ENCODE measurements at regions not wholly inside any gene's neighbourhood (a gene's known extent, or its start where the extent isn't known, plus 50 kb on each side); places are given as distances from the start of the nearest gene placed in this dataset.

DNA sequence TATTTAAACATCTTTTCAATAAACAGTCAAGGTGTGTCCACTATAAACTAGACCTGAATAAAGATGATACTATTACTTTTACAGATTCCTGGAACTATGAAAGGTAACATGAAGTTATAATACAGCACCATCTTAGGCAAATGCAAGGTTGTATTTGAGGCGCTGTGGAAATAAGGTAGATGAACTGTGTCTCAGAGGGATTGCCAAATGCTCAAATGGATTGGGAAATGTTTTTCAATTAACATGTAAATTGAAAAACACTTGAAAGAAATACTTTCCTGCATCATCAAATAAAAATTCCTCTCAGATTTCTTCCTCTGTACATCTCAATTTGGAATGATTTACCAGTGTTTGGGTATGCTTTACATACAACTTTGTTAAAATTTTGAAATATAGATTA, 139.4 kb downstream of the DKK1 start:
- Mint-ChIP-seq H3K27me3 (no peaks in the 10 kb centered on the region), H3K27ac (no peak overlapping the region), H3K9me3 (no peaks in the 10 kb centered on the region), H3K4me1 (no peaks in the 10 kb centered on the region), H3K36me3 (no peaks in the 10 kb centered on the region), H3K4me3 (no peak overlapping the region)
- DNase-seq: no peak

DNA sequence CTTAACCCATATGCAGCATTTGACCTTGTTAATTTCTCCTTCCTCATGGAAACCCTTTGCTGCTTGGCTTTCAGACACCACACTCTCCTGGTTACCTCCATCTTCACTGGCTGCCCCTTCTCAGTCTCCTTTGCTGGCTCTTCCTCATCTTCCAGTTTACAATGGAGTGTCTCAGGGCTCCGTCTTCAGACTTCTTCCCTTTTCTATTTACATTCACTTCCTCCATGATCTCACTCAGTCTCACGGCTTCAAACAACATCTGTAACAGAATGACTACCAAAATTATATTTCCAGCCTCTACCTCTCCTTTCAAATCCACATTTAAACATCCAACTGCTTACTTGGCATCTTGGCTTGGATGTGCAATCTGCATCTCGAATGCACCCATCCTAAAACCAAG, 140.4 kb downstream of the DKK1 start:
- Mint-ChIP-seq H3K9me3 (no peaks in the 10 kb centered on the region), H3K4me1 (no peaks in the 10 kb centered on the region), H3K27ac (no peak overlapping the region), H3K27me3 (no peaks in the 10 kb centered on the region), H3K4me3 (no peak overlapping the region), H3K36me3 (no peaks in the 10 kb centered on the region)
- DNase-seq: no peak

- no peaks in the 10 kb centered on the region for H3K4me1 Mint-ChIP-seq
Observed at GRCh38 chr10:52455098-52455497, 141.0 kb downstream of the DKK1 start.

DNA sequence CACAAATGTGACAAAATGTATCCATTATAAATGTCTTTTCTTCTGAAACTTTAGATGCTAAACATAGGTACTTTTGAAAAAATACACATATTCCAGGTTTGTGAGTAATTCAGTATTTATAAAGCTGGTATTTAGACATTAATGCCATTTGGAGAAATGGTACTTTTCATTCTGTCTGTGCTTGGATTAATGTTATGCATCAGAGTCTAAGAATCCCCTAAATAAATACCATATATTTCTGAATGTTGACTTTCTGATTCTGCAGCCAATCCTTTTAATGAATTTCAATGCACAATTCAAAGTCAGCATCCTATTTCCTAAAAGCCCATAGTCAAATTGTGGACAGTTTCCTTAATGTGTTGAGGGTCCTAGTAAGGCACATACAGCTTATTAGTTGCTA, 145.0 kb downstream of the DKK1 start:
- H3K9me3 Mint-ChIP-seq: no peaks in the 10 kb centered on the region
- no peak overlapping the region for H3K27ac Mint-ChIP-seq
- DNase-seq: no peak
- no peaks in the 10 kb centered on the region for H3K36me3 Mint-ChIP-seq
- no peaks in the 10 kb centered on the region for H3K4me1 Mint-ChIP-seq
- H3K27me3 Mint-ChIP-seq: no peaks in the 10 kb centered on the region
- no peak overlapping the region for H3K4me3 Mint-ChIP-seq

More at GRCh38 chr10:52455098-52455497, 141.0 kb downstream of the DKK1 start:
- no peak overlapping the region for H3K27ac Mint-ChIP-seq
- no peaks in the 10 kb centered on the region for H3K36me3 Mint-ChIP-seq
- no peaks in the 10 kb centered on the region for H3K27me3 Mint-ChIP-seq
- no peak overlapping the region for H3K4me3 Mint-ChIP-seq
- no peaks in the 10 kb centered on the region for H3K9me3 Mint-ChIP-seq
- DNase-seq: no peak

DNA sequence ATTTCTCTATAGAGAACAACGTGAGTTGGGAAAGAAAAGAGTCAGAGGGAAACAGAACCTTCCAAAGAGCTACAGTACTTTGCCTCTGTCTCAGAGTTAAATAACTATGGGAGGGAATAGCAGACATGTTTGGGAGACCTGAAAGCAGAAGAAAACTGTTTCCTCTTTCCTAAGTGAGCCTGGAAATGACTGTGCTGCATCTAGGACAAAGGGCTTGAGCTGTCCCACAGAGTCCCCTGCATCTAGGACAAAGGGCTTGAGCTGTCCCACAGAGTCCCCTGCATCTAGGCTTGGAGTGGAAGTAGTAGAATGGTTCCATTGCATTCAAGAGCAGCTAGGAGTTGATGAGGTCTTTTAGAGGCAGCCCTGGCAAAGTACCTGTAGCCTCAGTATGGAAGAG, 149.7 kb downstream of the DKK1 start:
- no peak for DNase-seq
- Mint-ChIP-seq H3K9me3 (no peaks in the 10 kb centered on the region), H3K36me3 (no peaks in the 10 kb centered on the region), H3K27me3 (no peaks in the 10 kb centered on the region), H3K27ac (no peak overlapping the region), H3K4me3 (no peak overlapping the region), H3K4me1 (no peaks in the 10 kb centered on the region)

DNA sequence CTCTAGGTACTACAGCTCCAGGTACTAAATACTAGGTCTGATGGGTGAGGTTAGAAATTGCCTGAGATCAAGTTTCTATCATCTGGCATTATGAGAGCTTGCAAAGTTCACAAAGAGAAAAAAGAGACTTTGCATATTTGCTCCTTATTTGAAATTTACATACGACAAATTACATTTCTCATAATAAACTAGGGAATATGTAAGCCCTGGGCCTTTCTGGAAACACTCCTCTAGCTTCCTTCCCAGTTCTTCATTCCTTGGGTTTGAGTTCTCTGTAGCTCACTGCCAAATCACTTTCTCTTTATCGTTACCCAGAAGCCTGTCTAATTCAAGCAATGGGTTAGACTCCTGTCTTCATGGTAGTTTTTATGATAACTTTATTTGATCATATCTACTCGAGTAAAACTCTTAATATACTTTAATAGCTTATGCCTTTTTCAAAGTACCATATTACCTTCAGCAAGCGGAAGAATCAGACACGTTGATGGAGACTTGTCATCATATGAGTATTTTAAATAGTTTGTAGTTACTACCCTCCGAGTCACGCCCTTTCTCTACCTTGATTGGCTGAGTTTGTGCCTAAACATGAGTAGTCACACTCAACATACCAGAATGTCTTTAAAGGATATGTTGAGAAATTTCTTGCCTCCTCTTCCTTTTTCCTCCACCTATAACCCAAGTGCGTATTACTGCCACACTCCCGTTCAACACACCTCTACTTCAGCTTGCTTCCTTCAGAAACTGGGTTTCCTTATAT, 150.5 kb downstream of the DKK1 start:
- Mint-ChIP-seq H3K4me1 (no peaks in the 10 kb centered on the region), H3K36me3 (no peaks in the 10 kb centered on the region), H3K27me3 (no peaks in the 10 kb centered on the region), H3K4me3 (no peak overlapping the region), H3K27ac (no peak overlapping the region), H3K9me3 (no peaks in the 10 kb centered on the region)
- DNase-seq: no peak

DNA sequence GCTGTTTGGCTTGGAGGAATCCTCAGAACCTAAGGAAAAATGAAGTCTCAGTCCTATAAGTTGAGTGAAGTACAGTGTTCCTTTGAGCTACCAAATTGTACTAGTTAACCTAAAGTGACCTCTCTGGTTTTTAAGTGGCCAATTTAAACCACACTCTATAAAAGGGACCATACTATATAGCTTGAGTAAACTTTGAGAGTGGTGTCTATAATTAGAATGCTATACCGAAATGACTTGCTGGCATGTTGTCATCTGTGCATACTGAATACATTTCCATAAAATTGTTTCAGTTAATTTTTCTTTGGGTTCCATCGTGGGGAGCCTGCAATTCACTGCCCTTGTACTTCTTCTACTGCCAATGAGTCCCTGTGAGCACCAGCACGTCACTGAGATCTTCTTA, 151.1 kb downstream of the DKK1 start:
- no peak for DNase-seq
- Mint-ChIP-seq H3K27me3 (no peaks in the 10 kb centered on the region), H3K9me3 (no peaks in the 10 kb centered on the region), H3K4me1 (no peaks in the 10 kb centered on the region), H3K4me3 (no peak overlapping the region), H3K36me3 (no peaks in the 10 kb centered on the region), H3K27ac (no peak overlapping the region)

GRCh38 chr10:52466464-52466863, 152.4 kb downstream of the DKK1 start:
- Mint-ChIP-seq H3K9me3 (no peaks in the 10 kb centered on the region), H3K4me3 (no peak overlapping the region), H3K4me1 (no peaks in the 10 kb centered on the region), H3K27ac (no peak overlapping the region), H3K36me3 (no peaks in the 10 kb centered on the region), H3K27me3 (no peaks in the 10 kb centered on the region)
- no peak for DNase-seq

- no peak overlapping the region for H3K27ac Mint-ChIP-seq
- H3K27me3 Mint-ChIP-seq: no peaks in the 10 kb centered on the region
- no peak for DNase-seq
- H3K9me3 Mint-ChIP-seq: no peaks in the 10 kb centered on the region
- no peaks in the 10 kb centered on the region for H3K4me1 Mint-ChIP-seq
- H3K36me3 Mint-ChIP-seq: no peaks in the 10 kb centered on the region
- H3K4me3 Mint-ChIP-seq: no peak overlapping the region
Observed at GRCh38 chr10:52469970-52470705, 156.1 kb downstream of the DKK1 start.

- Mint-ChIP-seq H3K27ac (no peak overlapping the region), H3K4me3 (no peak overlapping the region), H3K4me1 (no peaks in the 10 kb centered on the region), H3K36me3 (no peaks in the 10 kb centered on the region), H3K27me3 (no peaks in the 10 kb centered on the region), H3K9me3 (peaks cover 2% of the 10 kb centered on the region)
- no peak for DNase-seq
Observed at GRCh38 chr10:52472406-52473146, 158.5 kb downstream of the DKK1 start.

GRCh38 chr10:52474265-52474664, 160.2 kb downstream of the DKK1 start:
- H3K9me3 Mint-ChIP-seq: peaks cover 2% of the 10 kb centered on the region
- H3K4me3 Mint-ChIP-seq: no peak overlapping the region
- no peak for DNase-seq
- H3K27me3 Mint-ChIP-seq: no peaks in the 10 kb centered on the region
- H3K4me1 Mint-ChIP-seq: no peaks in the 10 kb centered on the region
- no peaks in the 10 kb centered on the region for H3K36me3 Mint-ChIP-seq
- no peak overlapping the region for H3K27ac Mint-ChIP-seq

- no peaks in the 10 kb centered on the region for H3K36me3 Mint-ChIP-seq
- no peaks in the 10 kb centered on the region for H3K4me1 Mint-ChIP-seq
- no peaks in the 10 kb centered on the region for H3K27me3 Mint-ChIP-seq
- H3K9me3 Mint-ChIP-seq: peaks cover 2% of the 10 kb centered on the region
- H3K27ac Mint-ChIP-seq: no peak overlapping the region
- DNase-seq: no peak
- no peak overlapping the region for H3K4me3 Mint-ChIP-seq
Observed at GRCh38 chr10:52477305-52477704, 163.2 kb downstream of the DKK1 start.

GRCh38 chr10:52479567-52479966, 165.5 kb downstream of the DKK1 start:
- H3K27ac Mint-ChIP-seq: no peak overlapping the region
- no peaks in the 10 kb centered on the region for H3K36me3 Mint-ChIP-seq
- no peak overlapping the region for H3K4me3 Mint-ChIP-seq
- H3K9me3 Mint-ChIP-seq: peaks cover 2% of the 10 kb centered on the region
- no peaks in the 10 kb centered on the region for H3K27me3 Mint-ChIP-seq
- DNase-seq: no peak
- no peaks in the 10 kb centered on the region for H3K4me1 Mint-ChIP-seq

- H3K36me3 Mint-ChIP-seq: no peaks in the 10 kb centered on the region
- H3K27me3 Mint-ChIP-seq: no peaks in the 10 kb centered on the region
- no peaks in the 10 kb centered on the region for H3K4me1 Mint-ChIP-seq
- no peak overlapping the region for H3K27ac Mint-ChIP-seq
- no peak overlapping the region for H3K4me3 Mint-ChIP-seq
- DNase-seq: no peak
- no peaks in the 10 kb centered on the region for H3K9me3 Mint-ChIP-seq
Observed at GRCh38 chr10:52481986-52482555, 168.0 kb downstream of the DKK1 start.

- Mint-ChIP-seq H3K4me1 (no peaks in the 10 kb centered on the region), H3K27ac (no peak overlapping the region), H3K27me3 (no peaks in the 10 kb centered on the region), H3K4me3 (no peak overlapping the region), H3K36me3 (no peaks in the 10 kb centered on the region), H3K9me3 (no peaks in the 10 kb centered on the region)
- no peak for DNase-seq
Observed at GRCh38 chr10:52483587-52483986, 169.5 kb downstream of the DKK1 start.

All from activated naive CD8-positive, alpha-beta T cell treated with anti-CD3 and anti-CD28 coated beads for 36 hours (primary cell).